GM12878 (cell line): ENCODE measurements at regions not wholly inside any gene's neighbourhood (a gene's known extent, or its start where the extent isn't known, plus 50 kb on each side); places are given as distances from the start of the nearest gene placed in this dataset.

Experiments
- ATAC-seq: fragments of 200-7000 bp; cut with Tn5 transposase; 3 replicates; pipeline ENCODE4 v1.9.1; 2020; ENCODE audit warnings: mild to moderate bottlenecking, moderate library complexity
- BruUV-seq: library from RNA; stranded (reverse); fragments of 400-500 nt; replicated peaks from 2 replicates; lab custom pipeline; 2021; lab: Mats Ljungman, UMichigan
- CTCF ChIA-PET: fragments of 300-600 bp; sonication (Branson Sonifier 250); formaldehyde crosslinking; extraction: SDS; loops from one replicate; lab custom pipeline; 2021; ENCODE audit warnings: inconsistent platforms; lab: Yijun Ruan, JAX
- POLR2A ChIA-PET: fragments of 350-600 bp; formaldehyde crosslinking; extraction: SDS; loops from one replicate; lab custom pipeline; 2021; ENCODE audit warnings: inconsistent platforms; lab: Charles Lee
- RAD21 ChIA-PET: fragments of 300-600 bp; sonication (Branson Sonifier 250); formaldehyde crosslinking; loops from one replicate; lab custom pipeline; 2023; ENCODE audit warnings: antibody characterized with exemption; ENCODE audit not compliant: unreplicated experiment; lab: Charles Lee
- SMC1A ChIA-PET: fragments of 300-600 bp; sonication (Branson Sonifier 250); formaldehyde crosslinking; loops from one replicate; lab custom pipeline; 2023; ENCODE audit not compliant: unreplicated experiment, uncharacterized antibody; lab: Charles Lee
- DNase-seq: peaks from one replicate; pipeline ENCODE4 v3.0.0-alpha.2; 2011; ENCODE audit warnings: low read depth, low spot score
- FAIRE-seq: peaks from 3 replicates; lab custom pipeline; 2011; peaks lifted over from hg19 to GRCh38; lab: Jason Lieb, UNC
- H2AFZ ChIP-seq: 2 replicates; pipeline ENCODE4 v1.6.0; 2011; ENCODE audit warnings: low read depth, low read length, control low read depth; ENCODE audit not compliant: control insufficient read depth
- H3K27ac ChIP-seq: 2 replicates; pipeline ENCODE4 v1.5.1; 2011; ENCODE audit warnings: control low read depth; ENCODE audit not compliant: control insufficient read depth, insufficient read depth
- H3K27me3 ChIP-seq, 2 experiments: replicated peaks in 1 of 2; 2 replicates each; pipeline versions ENCODE4 v1.6.0 to v1.6.1; 2011; ENCODE audit warnings: low read length in 1 of 2; ENCODE audit not compliant: control insufficient read depth in 2 of 2, insufficient read depth in 2 of 2
- H3K36me3 ChIP-seq, 2 experiments: 2 replicates each; pipeline ENCODE4 v1.5.1; 2011; ENCODE audit warnings: low read length in 1 of 2; ENCODE audit not compliant: control insufficient read depth in 2 of 2, insufficient read depth in 2 of 2
- H3K4me1 ChIP-seq: 2 replicates; pipeline ENCODE4 v1.6.1; 2011; ENCODE audit warnings: mild to moderate bottlenecking, low read length, moderate library complexity, mixed read lengths; ENCODE audit not compliant: control insufficient read depth, insufficient read depth
- H3K4me2 ChIP-seq: 2 replicates; pipeline ENCODE4 v1.6.0; 2011; ENCODE audit warnings: control low read depth; ENCODE audit not compliant: control insufficient read depth, insufficient read depth
- H3K4me3 ChIP-seq: fragments of 200-600 bp; sonication (generic); 2 replicates; pipeline ENCODE4 v1.5.1; 2016
- H3K79me2 ChIP-seq: 2 replicates; pipeline ENCODE4 v1.6.0; 2011; ENCODE audit warnings: low read length; ENCODE audit not compliant: control insufficient read depth, insufficient read depth
- H3K9ac ChIP-seq: 2 replicates; pipeline ENCODE4 v1.8.0; 2011; ENCODE audit warnings: low read length, control low read depth, mixed read lengths; ENCODE audit not compliant: control insufficient read depth, insufficient read depth
- H3K9me3 ChIP-seq: replicated peaks from 3 replicates; pipeline ENCODE4 v1.5.1; 2011; ENCODE audit warnings: mild to moderate bottlenecking, low read length; ENCODE audit not compliant: control insufficient read depth, insufficient read depth
- H4K20me1 ChIP-seq: 2 replicates; pipeline ENCODE4 v1.6.0; 2011; ENCODE audit not compliant: control insufficient read depth, insufficient read depth
- ATF7 ChIP-seq: fragments of 450-650 bp; IDR thresholded peaks from 2 replicates; pipeline ENCODE4 v1.6.1; 2016; ENCODE audit warnings: low read depth, mild to moderate bottlenecking
- CBX5 ChIP-seq: sonication (generic); IDR thresholded peaks from 2 replicates; pipeline ENCODE4 v1.6.1; 2016; ENCODE audit warnings: low read depth, moderate library complexity, mild to moderate bottlenecking, inconsistent platforms
- IKZF1 ChIP-seq: fragments of 450-650 bp; conservative IDR thresholded peaks from 2 replicates; pipeline ENCODE4 v1.6.1; 2017; ENCODE audit warnings: antibody characterized with exemption, mild to moderate bottlenecking
- IKZF2 ChIP-seq, 2 experiments: fragments of 450-650 bp; IDR thresholded peaks; 2 replicates each; pipeline ENCODE4 v1.6.1; 2017; ENCODE audit warnings: mild to moderate bottlenecking in 2 of 2, moderate library complexity in 2 of 2
- MTA2 ChIP-seq: fragments of 450-650 bp; IDR thresholded peaks from 2 replicates; pipeline ENCODE4 v1.6.1; 2016; ENCODE audit warnings: low read depth, mild to moderate bottlenecking, moderate library complexity
- SMC3 ChIP-seq: IDR thresholded peaks from 2 replicates; pipeline ENCODE4 v1.6.1; 2011; ENCODE audit warnings: low read length, improper control_type of control experiment, borderline replicate concordance
- TAF1 ChIP-seq: IDR thresholded peaks from 2 replicates; pipeline ENCODE4 v1.6.1; 2011; ENCODE audit warnings: mild to moderate bottlenecking, low read depth, low read length, borderline replicate concordance
- WGBS: methylation state at CpG from one replicate; pipeline ENCODE4 v1.1.6; 2016; ENCODE audit warnings: low lambda C conversion rate; ENCODE audit not compliant: insufficient replicate concordance, insufficient coverage; ENCODE audit errors: missing lambda C conversion rate; 5-methylcytosine and 5-hydroxymethylcytosine counted together
- in situ Hi-C: fragments of 300-500 bp; cut with MboI; formaldehyde crosslinking; loops from 9 replicates; pipeline ENCODE4 v1.14.3; 2018; ENCODE audit warnings: mixed read lengths
- intact Hi-C: fragments of 100-400 bp; cut with micrococcal nuclease; formaldehyde crosslinking; loops from one replicate; pipeline ENCODE4 v1.14.2; 2022; ENCODE audit not compliant: unreplicated experiment
- TF ChIP-seq, protein P1 (sequence below): fragments of 450-650 bp; IDR thresholded peaks from 2 replicates; pipeline ENCODE4 v1.6.1; 2017; ENCODE audit warnings: mild to moderate bottlenecking, moderate library complexity

DNA sequence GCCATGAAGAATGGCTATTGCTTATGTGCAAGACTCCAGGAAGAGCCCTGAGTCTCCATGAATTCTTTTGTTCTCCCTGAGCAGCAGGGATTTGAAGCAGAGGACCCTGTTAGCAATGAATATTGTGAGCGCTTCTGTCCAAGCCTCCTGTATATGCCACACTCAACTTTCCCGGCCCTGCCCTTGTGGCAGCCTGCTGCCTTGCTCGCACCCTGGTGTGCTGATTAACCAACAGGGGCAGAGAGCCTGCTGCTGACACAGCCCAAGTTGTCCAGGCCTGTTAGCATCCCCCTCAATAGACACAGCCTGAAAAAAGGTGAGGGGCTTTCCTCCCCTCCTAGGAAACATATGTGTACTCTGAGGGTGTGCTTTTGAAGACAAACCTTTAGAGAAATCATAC lies 131.4 kb downstream of the BMP2 start (continued):
- TF ChIP-seq IKZF2 (IDR thresholded peaks at IDR 0.05), result no peak
- TF ChIP-seq, protein P1, sequence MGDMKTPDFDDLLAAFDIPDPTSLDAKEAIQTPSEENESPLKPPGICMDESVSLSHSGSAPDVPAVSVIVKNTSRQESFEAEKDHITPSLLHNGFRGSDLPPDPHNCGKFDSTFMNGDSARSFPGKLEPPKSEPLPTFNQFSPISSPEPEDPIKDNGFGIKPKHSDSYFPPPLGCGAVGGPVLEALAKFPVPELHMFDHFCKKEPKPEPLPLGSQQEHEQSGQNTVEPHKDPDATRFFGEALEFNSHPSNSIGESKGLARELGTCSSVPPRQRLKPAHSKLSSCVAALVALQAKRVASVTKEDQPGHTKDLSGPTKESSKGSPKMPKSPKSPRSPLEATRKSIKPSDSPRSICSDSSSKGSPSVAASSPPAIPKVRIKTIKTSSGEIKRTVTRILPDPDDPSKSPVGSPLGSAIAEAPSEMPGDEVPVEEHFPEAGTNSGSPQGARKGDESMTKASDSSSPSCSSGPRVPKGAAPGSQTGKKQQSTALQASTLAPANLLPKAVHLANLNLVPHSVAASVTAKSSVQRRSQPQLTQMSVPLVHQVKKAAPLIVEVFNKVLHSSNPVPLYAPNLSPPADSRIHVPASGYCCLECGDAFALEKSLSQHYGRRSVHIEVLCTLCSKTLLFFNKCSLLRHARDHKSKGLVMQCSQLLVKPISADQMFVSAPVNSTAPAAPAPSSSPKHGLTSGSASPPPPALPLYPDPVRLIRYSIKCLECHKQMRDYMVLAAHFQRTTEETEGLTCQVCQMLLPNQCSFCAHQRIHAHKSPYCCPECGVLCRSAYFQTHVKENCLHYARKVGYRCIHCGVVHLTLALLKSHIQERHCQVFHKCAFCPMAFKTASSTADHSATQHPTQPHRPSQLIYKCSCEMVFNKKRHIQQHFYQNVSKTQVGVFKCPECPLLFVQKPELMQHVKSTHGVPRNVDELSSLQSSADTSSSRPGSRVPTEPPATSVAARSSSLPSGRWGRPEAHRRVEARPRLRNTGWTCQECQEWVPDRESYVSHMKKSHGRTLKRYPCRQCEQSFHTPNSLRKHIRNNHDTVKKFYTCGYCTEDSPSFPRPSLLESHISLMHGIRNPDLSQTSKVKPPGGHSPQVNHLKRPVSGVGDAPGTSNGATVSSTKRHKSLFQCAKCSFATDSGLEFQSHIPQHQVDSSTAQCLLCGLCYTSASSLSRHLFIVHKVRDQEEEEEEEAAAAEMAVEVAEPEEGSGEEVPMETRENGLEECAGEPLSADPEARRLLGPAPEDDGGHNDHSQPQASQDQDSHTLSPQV, result no peak
- no peak for TF ChIP-seq CBX5

DNA sequence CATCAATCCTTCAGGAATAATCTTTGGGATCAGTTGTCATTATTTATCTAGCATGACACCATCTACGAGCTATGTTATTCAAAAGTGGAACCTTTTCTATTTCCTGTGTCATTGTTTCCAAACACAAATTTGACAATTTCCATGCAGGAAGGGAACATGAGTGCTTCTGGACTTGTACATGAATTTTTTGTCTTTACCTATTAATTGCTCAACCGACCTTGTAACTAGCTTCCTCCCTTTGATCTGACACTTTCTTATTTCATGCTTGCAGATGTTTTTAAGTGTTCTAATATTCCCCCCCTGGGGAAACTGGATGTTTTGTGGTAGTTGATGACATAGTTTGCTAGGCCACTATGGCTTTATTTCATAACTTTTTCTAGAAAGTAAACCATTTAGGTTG lies 139.4 kb downstream of the BMP2 start:
- H3K36me3 ChIP-seq, result no peaks in the 10 kb centered on the region
- H3K9ac ChIP-seq, result no peak overlapping the region
- intact Hi-C loops, result no loop called here
- no peaks in the 10 kb centered on the region for H4K20me1 ChIP-seq
- no TSS peak for BruUV-seq
- FAIRE-seq, result no peak
- in situ Hi-C loops, result no loop called here
- TF ChIP-seq TAF1 (no peak), MTA2 (peak; percentile 54), ATF7 (0 out of 2 replicates have a peak, but pooled peaks have one; percentile 26), SMC3 (no peak), IKZF2 (IDR thresholded peaks at IDR 0.05) (peak; percentile 42 to 55; a peak in 2 of 4 replicates), IKZF1 (peak; percentile 66)
- no peak overlapping the region for H3K4me3 ChIP-seq
- SMC1A ChIA-PET, result interaction anchor here (0.8 to 10.7 kb wide), 12 partner anchors 11 to 136 kb away, joined by 3 to 171 read pairs (median 3); no protein-coding TSS in a partner anchor
- no peak for DNase-seq
- H3K27ac ChIP-seq, result no peak overlapping the region
- RAD21 ChIA-PET, result interaction anchor here (0.6 to 4.5 kb wide), 7 partner anchors 8 to 59 kb away, joined by 3 to 30 read pairs (median 4); no protein-coding TSS in a partner anchor
- CTCF ChIA-PET, result interaction anchor here (1.1 to 3.2 kb wide), 4 partner anchors 9 to 67 kb away, joined by 3 to 12 read pairs (median 4); no protein-coding TSS in a partner anchor
- peak; percentile 27 for ATAC-seq
- H2AFZ ChIP-seq, result no peak overlapping the region
- H3K4me2 ChIP-seq, result no peak overlapping the region
- no peaks in the 10 kb centered on the region for H3K4me1 ChIP-seq
- POLR2A ChIA-PET, result interaction anchor here (0.7 to 1.4 kb wide), 5 partner anchors 9 to 57 kb away, joined by 3 to 5 read pairs (median 3); no protein-coding TSS in a partner anchor
- H3K79me2 ChIP-seq, result no peaks in the 10 kb centered on the region
- no peaks in the 10 kb centered on the region for H3K9me3 ChIP-seq
- 25% methylated on average over 2 of the region's 2 CpGs for WGBS
- H3K27me3 ChIP-seq, result no peaks in the 10 kb centered on the region
